ENCODE measurements at regions not wholly inside any gene's neighbourhood (a gene's known extent, or its start where the extent isn't known, plus 50 kb on each side); places are given as distances from the start of the nearest gene placed in this dataset.

GRCh38 chr13:69389899-69390298 lies 717.7 kb upstream of the ATXN8OS start (continued):
- TF ChIP-seq PBX3 (IDR thresholded peaks at IDR 0.05) = no peak
- no peak for TF ChIP-seq PHF8 (IDR thresholded peaks at IDR 0.05; ENCODE audit: borderline replicate concordance, low read depth)
- TF ChIP-seq TFCP2L1 (CRISPR knock-in tag; IDR thresholded peaks at IDR 0.05) = no peak
- TF ChIP-seq ESRRA (IDR thresholded peaks at IDR 0.05; ENCODE audit: borderline replicate concordance, low read length) = no peak
- TF ChIP-seq JUNB (IDR thresholded peaks at IDR 0.05) = no peak
- TF ChIP-seq E2F6 (IDR thresholded peaks at IDR 0.05; ENCODE audit: borderline replicate concordance, low read depth) = no peak
- no peak for TF ChIP-seq MAZ (IDR thresholded peaks at IDR 0.05; ENCODE audit: borderline replicate concordance, low read depth, low read length)
- TF ChIP-seq BHLHE40 (IDR thresholded peaks at IDR 0.05; ENCODE audit: low read depth, low read length) = no peak

- Histone ChIP-seq H3K4me1 (no peaks in the 10 kb centered on the region), H3K27ac (no peak overlapping the region), H3K4me2 (no peak overlapping the region), H3K4me3 (no peak overlapping the region), H3K9me3 (no peaks in the 10 kb centered on the region)
- ChIA-PET CTCF (no interaction called here), POLR2A (no interaction called here)
- 37% methylated on average over 5 of the region's 5 CpGs for WGBS (ENCODE audit: missing lambda C conversion rate)
- no peak for FAIRE-seq
- no peak for ATAC-seq
- no peak for DNase-seq (ENCODE audit: low read depth in 1 of 2, low spot score in 1 of 2)
- TF ChIP-seq JUN (IDR thresholded peaks at IDR 0.05) (no peak), PBX3 (IDR thresholded peaks at IDR 0.05) (no peak), TP53 (CRISPR knock-in tag; IDR thresholded peaks at IDR 0.05) (no peak), KDM1A (IDR thresholded peaks at IDR 0.05; ENCODE audit: low read depth) (no peak), GATA3 (IDR thresholded peaks at IDR 0.05; ENCODE audit: borderline replicate concordance) (no peak), SREBF2 (IDR thresholded peaks at IDR 0.05) (no peak), NR3C1 (IDR thresholded peaks at IDR 0.05) (no peak), ZNF302 (CRISPR knock-in tag; IDR thresholded peaks at IDR 0.05) (no peak), CHD2 (IDR thresholded peaks at IDR 0.05; ENCODE audit: low read length, partially characterized antibody) (no peak), MAZ (IDR thresholded peaks at IDR 0.05; ENCODE audit: borderline replicate concordance, low read depth, low read length) (no peak)
- TF ChIP-seq, protein P1, sequence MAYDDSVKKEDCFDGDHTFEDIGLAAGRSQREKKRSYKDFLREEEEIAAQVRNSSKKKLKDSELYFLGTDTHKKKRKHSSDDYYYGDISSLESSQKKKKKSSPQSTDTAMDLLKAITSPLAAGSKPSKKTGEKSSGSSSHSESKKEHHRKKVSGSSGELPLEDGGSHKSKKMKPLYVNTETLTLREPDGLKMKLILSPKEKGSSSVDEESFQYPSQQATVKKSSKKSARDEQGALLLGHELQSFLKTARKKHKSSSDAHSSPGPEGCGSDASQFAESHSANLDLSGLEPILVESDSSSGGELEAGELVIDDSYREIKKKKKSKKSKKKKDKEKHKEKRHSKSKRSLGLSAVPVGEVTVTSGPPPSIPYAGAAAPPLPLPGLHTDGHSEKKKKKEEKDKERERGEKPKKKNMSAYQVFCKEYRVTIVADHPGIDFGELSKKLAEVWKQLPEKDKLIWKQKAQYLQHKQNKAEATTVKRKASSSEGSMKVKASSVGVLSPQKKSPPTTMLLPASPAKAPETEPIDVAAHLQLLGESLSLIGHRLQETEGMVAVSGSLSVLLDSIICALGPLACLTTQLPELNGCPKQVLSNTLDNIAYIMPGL (CRISPR knock-in tag; IDR thresholded peaks at IDR 0.05; ENCODE audit: borderline replicate concordance) = no peak
Measured at GRCh38 chr13:69373747-69374425, 733.7 kb upstream of the ATXN8OS start.

DNA sequence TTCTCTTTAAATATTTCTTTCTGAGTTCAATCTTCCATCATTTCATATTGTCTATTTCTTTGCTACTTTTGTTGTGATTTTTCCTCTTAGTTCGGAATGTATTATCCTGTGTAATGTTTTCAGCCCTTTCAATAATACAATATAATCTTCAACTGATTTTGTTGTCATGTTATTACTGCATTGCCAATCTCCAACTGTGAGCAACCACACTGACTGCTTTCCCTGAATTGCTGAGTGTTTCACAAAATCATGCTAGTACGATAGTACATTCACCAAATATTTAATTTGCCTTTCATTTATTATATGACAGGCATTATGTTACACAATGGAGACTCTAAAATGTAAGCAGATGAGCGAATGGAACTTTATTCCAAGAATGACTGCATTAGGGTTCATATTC lies 744.3 kb upstream of the ATXN8OS start:
- FAIRE-seq = no peak
- Histone ChIP-seq H3K27ac (no peak overlapping the region), H3K4me3 (no peak overlapping the region), H3K4me2 (no peak overlapping the region), H3K9me3 (no peaks in the 10 kb centered on the region), H3K4me1 (no peaks in the 10 kb centered on the region)
- CTCF ChIA-PET = no interaction called here
- POLR2A ChIA-PET = no interaction called here
- no peak for DNase-seq (ENCODE audit: low read depth in 1 of 2, low spot score in 1 of 2)
- ATAC-seq = no peak
- 18% methylated on average over 3 of the region's 3 CpGs for WGBS (ENCODE audit: missing lambda C conversion rate)
- no peak for TF ChIP-seq PBX3 (IDR thresholded peaks at IDR 0.05)
- no peak for TF ChIP-seq USF2 (IDR thresholded peaks at IDR 0.05)
- no peak for TF ChIP-seq HOXB13 (CRISPR knock-in tag; IDR thresholded peaks at IDR 0.05; ENCODE audit: low read depth)
- no peak for TF ChIP-seq TFCP2L1 (CRISPR knock-in tag; IDR thresholded peaks at IDR 0.05)
- no peak for TF ChIP-seq ZC3H11A (IDR thresholded peaks at IDR 0.05)
- no peak for TF ChIP-seq ELK1 (IDR thresholded peaks at IDR 0.05; ENCODE audit: low read depth, low read length)
- no peak for TF ChIP-seq TP53 (CRISPR knock-in tag; IDR thresholded peaks at IDR 0.05)
- TF ChIP-seq RARB (CRISPR knock-in tag; IDR thresholded peaks at IDR 0.05) = no peak
- TF ChIP-seq EP300 (IDR thresholded peaks at IDR 0.05) = no peak
- TF ChIP-seq CBX2 (IDR thresholded peaks at IDR 0.05; ENCODE audit: borderline replicate concordance, low read depth) = no peak
- TF ChIP-seq NFE2L2 (conservative IDR thresholded peaks at IDR 0.05; ENCODE audit: low read length) = no peak
- TF ChIP-seq PHF8 (IDR thresholded peaks at IDR 0.05; ENCODE audit: borderline replicate concordance, low read depth) = no peak
- TF ChIP-seq RAD21 (conservative IDR thresholded peaks at IDR 0.05 in 1 of 2, IDR thresholded peaks at IDR 0.05 in 1 of 2) = no peak
- TF ChIP-seq GATA3 (IDR thresholded peaks at IDR 0.05; ENCODE audit: borderline replicate concordance) = no peak
- TF ChIP-seq MAX (IDR thresholded peaks at IDR 0.05) = no peak
